H9 (cell line): ENCODE measurements at regions not wholly inside any gene's neighbourhood (a gene's known extent, or its start where the extent isn't known, plus 50 kb on each side); places are given as distances from the start of the nearest gene placed in this dataset.

Experiments used
- DNase-seq: peaks from one replicate; pipeline ENCODE4 v3.0.0-alpha.2; 2017
- H2AFZ ChIP-seq: one replicate; pipeline ENCODE4 v1.6.1; 2013; ENCODE audit warnings: mild to moderate bottlenecking, low read length, control low read depth, moderate library complexity
- H2AK5ac ChIP-seq: 2 replicates; pipeline ENCODE4 v1.6.1; 2013; ENCODE audit warnings: low read length, control low read depth, mixed read lengths; ENCODE audit not compliant: insufficient read length
- H2BK120ac ChIP-seq: one replicate; pipeline ENCODE4 v1.6.1; 2013; ENCODE audit warnings: low read depth, mild to moderate bottlenecking, low read length, control low read depth, inconsistent platforms; ENCODE audit not compliant: poor library complexity, severe bottlenecking
- H2BK12ac ChIP-seq: 2 replicates; pipeline ENCODE4 v1.6.1; 2013; ENCODE audit warnings: low read length, control low read depth, mixed read lengths, low read depth; ENCODE audit not compliant: insufficient read length
- H2BK15ac ChIP-seq: 2 replicates; pipeline ENCODE4 v1.6.1; 2013; ENCODE audit warnings: low read depth, low read length, control low read depth
- H2BK20ac ChIP-seq: one replicate; pipeline ENCODE4 v1.6.1; 2013; ENCODE audit warnings: low read depth, mild to moderate bottlenecking, low read length, control low read depth, inconsistent platforms; ENCODE audit not compliant: poor library complexity, severe bottlenecking
- H2BK5ac ChIP-seq: 2 replicates; pipeline ENCODE4 v1.6.1; 2013; ENCODE audit warnings: low read length, control low read depth, mixed read lengths; ENCODE audit not compliant: insufficient read length
- H3K14ac ChIP-seq: 2 replicates; pipeline ENCODE4 v1.6.1; 2013; ENCODE audit warnings: low read length, control low read depth; ENCODE audit not compliant: insufficient read depth
- H3K18ac ChIP-seq: 2 replicates; pipeline ENCODE4 v1.6.1; 2013; ENCODE audit warnings: low read depth, mild to moderate bottlenecking, mixed read lengths, low read length, control low read depth; ENCODE audit not compliant: insufficient read length
- H3K23ac ChIP-seq: 2 replicates; pipeline ENCODE4 v1.6.1; 2013; ENCODE audit warnings: low read length, control low read depth, mixed read lengths, low read depth; ENCODE audit not compliant: insufficient read length
- H3K23me2 ChIP-seq: 2 replicates; pipeline ENCODE4 v1.6.1; 2013; ENCODE audit warnings: low read depth, mild to moderate bottlenecking, mixed read lengths, low read length, control low read depth; ENCODE audit not compliant: insufficient read length, poor library complexity, severe bottlenecking
- H3K27ac ChIP-seq: 2 replicates; pipeline ENCODE4 v1.5.1; 2013; ENCODE audit warnings: low read length, control low read depth, mixed read lengths, low read depth; ENCODE audit not compliant: insufficient read length
- H3K27me3 ChIP-seq: 2 replicates; pipeline ENCODE4 v1.6.1; 2013; ENCODE audit warnings: low read length, control low read depth, inconsistent platforms; ENCODE audit not compliant: insufficient read depth
- H3K4ac ChIP-seq: 2 replicates; pipeline ENCODE4 v1.6.1; 2013; ENCODE audit warnings: low read depth, mild to moderate bottlenecking, control low read depth, inconsistent platforms, low read length, moderate library complexity
- H3K4me1 ChIP-seq: 2 replicates; pipeline ENCODE4 v1.6.1; 2013; ENCODE audit warnings: low read length, control low read depth, inconsistent platforms; ENCODE audit not compliant: insufficient read depth
- H3K4me2 ChIP-seq: 2 replicates; pipeline ENCODE4 v1.6.1; 2013; ENCODE audit warnings: low read length, control low read depth, mixed read lengths; ENCODE audit not compliant: insufficient read length, insufficient read depth
- H3K56ac ChIP-seq: 2 replicates; pipeline ENCODE4 v1.6.1; 2013; ENCODE audit warnings: low read depth, mild to moderate bottlenecking, mixed read lengths, low read length, control low read depth; ENCODE audit not compliant: insufficient read length
- H3K79me1 ChIP-seq: 2 replicates; pipeline ENCODE4 v1.6.1; 2013; ENCODE audit warnings: low read depth, mild to moderate bottlenecking, moderate library complexity, low read length, control low read depth, inconsistent platforms; ENCODE audit not compliant: insufficient read depth, poor library complexity, severe bottlenecking
- H3K79me2 ChIP-seq: 2 replicates; pipeline ENCODE4 v1.6.1; 2013; ENCODE audit warnings: low read length, control low read depth, inconsistent platforms; ENCODE audit not compliant: insufficient read depth
- H3K9ac ChIP-seq: 2 replicates; pipeline ENCODE4 v1.6.1; 2013; ENCODE audit warnings: low read length, control low read depth, mixed read lengths; ENCODE audit not compliant: insufficient read length; ENCODE audit errors: extremely low read depth
- H3K9me3 ChIP-seq: one replicate; pipeline ENCODE4 v1.6.1; 2013; ENCODE audit warnings: low read depth, low read length, inconsistent platforms; ENCODE audit not compliant: control insufficient read depth
- H3T11ph ChIP-seq: one replicate; pipeline ENCODE4 v1.6.1; 2013; ENCODE audit warnings: mild to moderate bottlenecking, low read length, control low read depth, inconsistent platforms
- H4K20me1 ChIP-seq: one replicate; pipeline ENCODE4 v1.6.1; 2013; ENCODE audit not compliant: control insufficient read depth, insufficient read length, insufficient read depth
- H4K5ac ChIP-seq: 2 replicates; pipeline ENCODE4 v1.6.1; 2013; ENCODE audit warnings: low read depth, mild to moderate bottlenecking, mixed read lengths, low read length, control low read depth; ENCODE audit not compliant: insufficient read length
- H4K8ac ChIP-seq: replicated peaks from 2 replicates; pipeline ENCODE4 v1.6.1; 2013; ENCODE audit warnings: low read length, control low read depth, mixed read lengths, low read depth; ENCODE audit not compliant: insufficient read length
- H4K91ac ChIP-seq: 2 replicates; pipeline ENCODE4 v1.6.1; 2013; ENCODE audit warnings: low read depth, mild to moderate bottlenecking, moderate library complexity, mixed read lengths, low read length, control low read depth; ENCODE audit not compliant: insufficient read length
- H3K27ac Mint-ChIP-seq, 3 experiments: 2 replicates in 2 of 3; 3 replicates in 1 of 3; pipeline ENCODE4 v1.8.0; 2020 to 2021; ENCODE audit warnings: mixed read lengths in 3 of 3, mild to moderate bottlenecking in 1 of 3, moderate library complexity in 1 of 3
- H3K27me3 Mint-ChIP-seq: 2 replicates; pipeline ENCODE4 v1.8.0; 2021; ENCODE audit warnings: low read depth, mild to moderate bottlenecking, moderate library complexity, mixed read lengths
- H3K36me3 Mint-ChIP-seq, 3 experiments: 2 replicates in 2 of 3; 3 replicates in 1 of 3; pipeline ENCODE4 v1.8.0; 2020 to 2021; ENCODE audit warnings: low read depth in 3 of 3, mixed read lengths in 3 of 3; ENCODE audit not compliant: insufficient read depth in 1 of 3
- H3K4me1 Mint-ChIP-seq, 2 experiments: 2 replicates each; pipeline ENCODE4 v1.8.0; 2020; ENCODE audit warnings: mixed read lengths in 2 of 2
- H3K4me3 Mint-ChIP-seq, 2 experiments: 2 replicates in 1 of 2; 3 replicates in 1 of 2; pipeline ENCODE4 v1.8.0; 2020 to 2021; ENCODE audit warnings: mild to moderate bottlenecking in 2 of 2, mixed read lengths in 2 of 2, moderate library complexity in 1 of 2
- H3K9me3 Mint-ChIP-seq, 2 experiments: 2 replicates in 1 of 2; 3 replicates in 1 of 2; pipeline ENCODE4 v1.8.0; 2020; ENCODE audit warnings: mild to moderate bottlenecking in 2 of 2, mixed read lengths in 2 of 2, moderate library complexity in 1 of 2
- CTCF ChIP-seq: fragments of 200-600 bp; sonication (generic); conservative IDR thresholded peaks from 3 replicates; pipeline ENCODE4 v1.8.0; 2021; ENCODE audit warnings: antibody characterized with exemption, mild to moderate bottlenecking

- Histone ChIP-seq H3K27ac (no peak overlapping the region), H3K79me2 (no peaks in the 10 kb centered on the region; the same call in 1 of the 2 replicates), H2BK12ac (no peak overlapping the region), H4K5ac (no peak overlapping the region), H3K23ac (no peak overlapping the region), H3K23me2 (no peaks in the 10 kb centered on the region), H4K20me1 (peaks cover 2% of the 10 kb centered on the region), H3K56ac (no peak overlapping the region), H3T11ph (no peak overlapping the region), H3K4me2 (no peak overlapping the region), H4K91ac (no peak overlapping the region), H3K9me3 (peaks cover 10% of the 10 kb centered on the region), H3K4me1 (no peaks in the 10 kb centered on the region), H2AFZ (no peak overlapping the region), H3K4ac (no peak overlapping the region), H2BK15ac (no peak overlapping the region), H4K8ac (no peak overlapping the region), H3K14ac (no peak overlapping the region), H3K27me3 (no peaks in the 10 kb centered on the region), H2BK5ac (no peak overlapping the region), H2AK5ac (no peak overlapping the region), H2BK120ac (no peak overlapping the region), H2BK20ac (no peak overlapping the region), H3K18ac (no peak overlapping the region), H3K79me1 (no peaks in the 10 kb centered on the region), H3K9ac (no peak overlapping the region)
- H3K27me3 Mint-ChIP-seq = no peaks in the 10 kb centered on the region; the same call in 1 of the 2 replicates
- TF ChIP-seq CTCF = no peak
- no peak overlapping the region for H3K27ac Mint-ChIP-seq
- peaks cover 27 to 30% of the 10 kb centered on the region in 2 experiments for H3K9me3 Mint-ChIP-seq
- H3K36me3 Mint-ChIP-seq = peaks cover 9 to 18% (median 11%) of the 10 kb centered on the region in 3 experiments
- DNase-seq = no peak
- no peaks in the 10 kb centered on the region for H3K4me1 Mint-ChIP-seq
- H3K4me3 Mint-ChIP-seq = no peak overlapping the region
Measured at GRCh38 chr7:91683823-91684222, 196.7 kb downstream of the MTERF1 start.
